PC-3 (cell line): ENCODE measurements at regions not wholly inside any gene's neighbourhood (a gene's known extent, or its start where the extent isn't known, plus 50 kb on each side); places are given as distances from the start of the nearest gene placed in this dataset.

Experiments
- EZH2phosphoT487 ChIP-seq: fragments of 300-600 bp; sonication (generic); IDR thresholded peaks from 2 replicates; pipeline ENCODE4 v1.6.1; 2018; ENCODE audit warnings: mild to moderate bottlenecking, antibody characterized with exemption, low read length, borderline replicate concordance
- TF ChIP-seq, protein P1 (sequence below): fragments of 300-600 bp; sonication (generic); conservative IDR thresholded peaks from 2 replicates; pipeline ENCODE4 v1.5.1; 2017; ENCODE audit warnings: antibody characterized with exemption, low read depth, mild to moderate bottlenecking, low read length

- TF ChIP-seq, protein P1, sequence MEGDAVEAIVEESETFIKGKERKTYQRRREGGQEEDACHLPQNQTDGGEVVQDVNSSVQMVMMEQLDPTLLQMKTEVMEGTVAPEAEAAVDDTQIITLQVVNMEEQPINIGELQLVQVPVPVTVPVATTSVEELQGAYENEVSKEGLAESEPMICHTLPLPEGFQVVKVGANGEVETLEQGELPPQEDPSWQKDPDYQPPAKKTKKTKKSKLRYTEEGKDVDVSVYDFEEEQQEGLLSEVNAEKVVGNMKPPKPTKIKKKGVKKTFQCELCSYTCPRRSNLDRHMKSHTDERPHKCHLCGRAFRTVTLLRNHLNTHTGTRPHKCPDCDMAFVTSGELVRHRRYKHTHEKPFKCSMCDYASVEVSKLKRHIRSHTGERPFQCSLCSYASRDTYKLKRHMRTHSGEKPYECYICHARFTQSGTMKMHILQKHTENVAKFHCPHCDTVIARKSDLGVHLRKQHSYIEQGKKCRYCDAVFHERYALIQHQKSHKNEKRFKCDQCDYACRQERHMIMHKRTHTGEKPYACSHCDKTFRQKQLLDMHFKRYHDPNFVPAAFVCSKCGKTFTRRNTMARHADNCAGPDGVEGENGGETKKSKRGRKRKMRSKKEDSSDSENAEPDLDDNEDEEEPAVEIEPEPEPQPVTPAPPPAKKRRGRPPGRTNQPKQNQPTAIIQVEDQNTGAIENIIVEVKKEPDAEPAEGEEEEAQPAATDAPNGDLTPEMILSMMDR, result no peak
- TF ChIP-seq EZH2phosphoT487, result no peak
These were observed 160.0 kb upstream of the E2F7 start for GRCh38 chr12:77225373-77225772.
